GM12875 (cell line): ENCODE measurements at regions not wholly inside any gene's neighbourhood (a gene's known extent, or its start where the extent isn't known, plus 50 kb on each side); places are given as distances from the start of the nearest gene placed in this dataset.

ENCODE experiments used
- H3K4me3 ChIP-seq: one replicate; pipeline ENCODE4 v1.5.1; 2011; ENCODE audit warnings: low read depth, low read length, control low read depth
- TF ChIP-seq, protein P1 (sequence below): IDR thresholded peaks from 2 replicates; pipeline ENCODE4 v1.5.1; 2011; ENCODE audit warnings: low read depth, mild to moderate bottlenecking, control low read depth, inconsistent platforms, low read length, moderate library complexity, borderline replicate concordance; ENCODE audit not compliant: insufficient read depth

DNA sequence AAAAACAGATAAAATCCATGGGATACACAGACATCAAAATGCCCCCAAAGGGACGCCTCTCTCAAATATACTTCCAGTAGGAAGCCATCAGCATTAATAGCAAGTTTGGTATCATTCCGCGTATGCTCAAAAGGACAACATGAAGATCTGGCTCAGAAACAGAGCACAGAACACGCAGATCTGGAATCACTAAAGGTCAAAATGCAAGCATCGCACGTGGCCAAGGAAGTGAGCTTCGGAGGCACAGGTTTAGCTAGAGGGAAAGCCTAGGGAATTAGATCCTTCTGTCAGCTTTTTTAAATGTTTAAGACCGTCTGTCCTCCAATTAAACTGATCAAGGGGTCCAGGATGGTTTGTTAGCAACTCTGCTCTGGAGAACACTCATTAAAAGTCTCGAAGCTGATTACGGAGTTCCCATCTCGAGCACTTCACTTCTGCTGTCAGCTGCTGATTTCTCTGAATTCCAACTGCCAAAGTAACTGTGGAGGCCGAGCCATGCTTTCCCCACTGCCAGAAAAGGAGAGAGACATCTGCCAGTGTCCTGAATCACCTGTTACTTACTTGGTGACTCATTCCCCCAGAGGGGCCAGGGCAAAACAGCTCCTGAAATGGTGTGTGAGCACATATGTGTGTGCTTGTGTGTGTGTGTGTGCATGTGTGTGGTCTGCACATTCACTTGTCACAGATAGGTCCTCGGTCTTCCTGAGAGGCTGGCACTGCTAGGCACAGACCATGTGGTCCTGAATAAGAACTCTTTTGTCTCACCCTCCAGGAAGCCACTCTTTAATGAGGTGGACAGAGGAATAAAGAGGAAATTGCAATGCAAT, 177.7 kb upstream of the PPARGC1A start:
- H3K4me3 ChIP-seq: no peak overlapping the region
- TF ChIP-seq, protein P1, sequence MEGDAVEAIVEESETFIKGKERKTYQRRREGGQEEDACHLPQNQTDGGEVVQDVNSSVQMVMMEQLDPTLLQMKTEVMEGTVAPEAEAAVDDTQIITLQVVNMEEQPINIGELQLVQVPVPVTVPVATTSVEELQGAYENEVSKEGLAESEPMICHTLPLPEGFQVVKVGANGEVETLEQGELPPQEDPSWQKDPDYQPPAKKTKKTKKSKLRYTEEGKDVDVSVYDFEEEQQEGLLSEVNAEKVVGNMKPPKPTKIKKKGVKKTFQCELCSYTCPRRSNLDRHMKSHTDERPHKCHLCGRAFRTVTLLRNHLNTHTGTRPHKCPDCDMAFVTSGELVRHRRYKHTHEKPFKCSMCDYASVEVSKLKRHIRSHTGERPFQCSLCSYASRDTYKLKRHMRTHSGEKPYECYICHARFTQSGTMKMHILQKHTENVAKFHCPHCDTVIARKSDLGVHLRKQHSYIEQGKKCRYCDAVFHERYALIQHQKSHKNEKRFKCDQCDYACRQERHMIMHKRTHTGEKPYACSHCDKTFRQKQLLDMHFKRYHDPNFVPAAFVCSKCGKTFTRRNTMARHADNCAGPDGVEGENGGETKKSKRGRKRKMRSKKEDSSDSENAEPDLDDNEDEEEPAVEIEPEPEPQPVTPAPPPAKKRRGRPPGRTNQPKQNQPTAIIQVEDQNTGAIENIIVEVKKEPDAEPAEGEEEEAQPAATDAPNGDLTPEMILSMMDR: no peak

DNA sequence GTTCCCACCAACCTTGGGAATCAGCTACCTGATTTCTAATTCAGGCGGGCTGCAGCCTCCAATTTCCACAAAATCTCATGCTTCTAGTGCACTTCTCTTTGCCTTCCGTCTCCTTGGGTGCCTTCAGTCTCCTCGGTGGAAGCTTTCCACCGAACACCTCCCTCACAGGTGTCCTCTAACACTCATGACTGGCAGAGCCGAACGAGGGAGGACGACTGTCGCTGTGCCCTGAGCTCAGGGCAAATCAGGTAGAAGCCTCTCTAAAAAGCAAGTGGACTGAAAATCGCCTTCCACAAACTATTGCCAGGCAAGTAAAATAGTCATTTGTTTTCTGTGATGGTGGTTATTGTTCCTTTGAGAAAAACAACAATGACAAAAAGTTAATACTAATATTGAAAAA, 176.1 kb upstream of the PPARGC1A start:
- H3K4me3 ChIP-seq: no peak overlapping the region
- TF ChIP-seq, protein P1: no peak

DNA sequence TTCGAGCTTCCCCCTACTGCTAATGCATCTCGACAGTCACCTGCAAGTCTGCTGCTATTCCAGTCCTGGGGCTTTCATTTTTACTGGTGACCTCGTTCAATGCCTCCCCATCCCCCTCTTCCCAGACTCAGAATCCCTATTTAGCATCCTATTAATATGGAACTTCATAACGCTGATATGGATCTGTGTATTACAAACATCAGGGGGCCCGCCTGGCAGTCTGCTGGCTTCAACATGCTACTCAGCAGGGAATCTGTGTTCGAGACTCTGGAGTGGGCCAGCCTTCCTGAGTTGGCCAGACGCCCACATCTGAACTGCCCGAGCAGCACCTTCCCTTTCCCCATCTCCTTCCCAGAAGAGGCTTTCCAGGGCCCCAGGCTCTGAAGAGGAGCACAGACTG, 173.9 kb upstream of the PPARGC1A start:
- no peak overlapping the region for H3K4me3 ChIP-seq
- TF ChIP-seq, protein P1: no peak

DNA sequence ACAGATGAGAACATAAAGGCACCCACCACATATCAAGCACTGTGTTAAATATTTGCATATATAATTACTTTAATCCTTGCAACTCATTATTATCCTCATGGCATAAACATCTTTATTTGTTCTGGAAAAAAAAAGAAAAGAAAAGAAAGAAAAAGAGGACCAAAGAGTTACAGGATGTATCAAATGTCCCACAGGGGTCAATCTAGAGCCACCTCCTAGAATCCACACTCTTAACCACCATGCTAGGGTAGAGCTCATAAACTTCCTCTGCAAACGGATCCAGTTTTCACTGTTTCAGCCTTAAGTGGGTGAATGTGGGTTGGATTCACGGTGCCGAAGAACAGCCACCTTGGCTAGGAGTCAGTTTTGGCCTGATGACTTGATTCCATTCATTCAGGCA, 171.1 kb upstream of the PPARGC1A start:
- TF ChIP-seq, protein P1: no peak
- no peak overlapping the region for H3K4me3 ChIP-seq

DNA sequence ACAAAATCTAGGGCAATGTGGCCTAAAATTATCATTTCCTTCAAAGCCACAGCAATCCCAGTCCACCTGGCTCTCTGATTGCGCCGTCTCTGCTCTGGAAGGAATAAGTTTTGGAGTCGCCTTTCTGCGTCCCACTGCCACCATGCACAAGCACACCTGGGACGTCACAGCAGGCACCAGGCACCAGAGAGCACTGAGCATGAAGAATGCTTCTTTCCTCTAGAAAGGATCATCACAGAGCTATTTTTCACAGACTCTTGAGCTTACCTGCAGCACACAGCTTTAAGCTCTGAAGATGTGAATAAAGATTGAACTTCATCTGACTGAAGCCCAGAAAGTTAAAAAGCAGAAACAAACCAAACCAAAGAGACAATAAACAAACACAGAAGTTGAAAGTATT, 170.0 kb upstream of the PPARGC1A start:
- TF ChIP-seq, protein P1: no peak

DNA sequence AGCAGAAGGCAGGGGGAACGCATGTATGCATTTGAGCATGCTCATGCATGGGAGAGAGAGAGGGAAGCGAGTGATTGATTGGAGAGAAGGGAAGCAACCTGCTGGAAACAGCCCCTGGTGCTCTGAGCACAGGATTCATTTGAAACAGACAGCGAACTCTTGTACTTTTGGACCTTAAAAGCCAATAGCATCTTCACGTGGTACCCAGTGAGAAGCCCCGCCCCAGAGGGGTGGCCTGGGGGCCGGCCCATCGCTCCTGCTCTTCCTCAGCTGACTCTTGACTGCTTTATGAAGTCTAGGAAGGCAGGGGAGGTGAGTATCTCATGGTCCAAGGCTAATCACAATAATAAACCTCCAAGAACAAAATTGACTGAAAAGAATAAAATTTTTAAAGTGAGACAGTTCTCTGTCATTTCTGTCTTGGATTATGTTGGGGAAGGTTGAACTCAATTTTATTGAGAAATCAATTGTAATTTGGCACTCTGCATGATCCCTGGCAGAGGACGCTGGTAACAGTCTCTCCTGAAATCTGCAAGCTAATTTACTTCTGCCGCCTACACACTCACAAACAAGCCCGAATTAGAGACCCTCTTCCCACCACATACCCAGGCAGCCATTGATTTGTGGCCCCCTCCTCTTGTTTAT, 168.2 kb upstream of the PPARGC1A start:
- H3K4me3 ChIP-seq: no peak overlapping the region
- TF ChIP-seq, protein P1: no peak

More for the DNA sequence above, 170.0 kb upstream of the PPARGC1A start:
- no peak overlapping the region for H3K4me3 ChIP-seq

DNA sequence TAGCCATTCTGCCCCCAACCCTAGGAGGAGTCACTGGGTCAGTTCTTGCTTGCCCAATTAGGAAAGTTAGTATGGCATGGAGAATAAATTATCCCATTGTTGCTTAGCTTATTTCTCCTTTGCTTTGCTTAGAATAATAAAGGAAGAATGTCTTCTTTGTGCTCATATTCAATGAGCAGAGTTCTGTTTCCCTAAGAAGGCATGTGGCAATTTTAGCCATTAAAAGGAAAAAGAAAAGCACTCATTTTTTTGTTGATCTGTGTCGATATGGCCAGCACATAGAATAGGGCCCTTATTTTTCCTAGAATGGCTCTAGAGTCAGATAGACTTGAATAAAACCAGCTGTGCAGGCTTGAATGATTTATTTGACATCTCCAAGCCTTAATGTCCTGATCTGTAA, 166.4 kb upstream of the PPARGC1A start:
- no peak overlapping the region for H3K4me3 ChIP-seq
- TF ChIP-seq, protein P1: no peak
